ENCODE measurements at regions not wholly inside any gene's neighbourhood (a gene's known extent, or its start where the extent isn't known, plus 50 kb on each side); places are given as distances from the start of the nearest gene placed in this dataset.

DNA sequence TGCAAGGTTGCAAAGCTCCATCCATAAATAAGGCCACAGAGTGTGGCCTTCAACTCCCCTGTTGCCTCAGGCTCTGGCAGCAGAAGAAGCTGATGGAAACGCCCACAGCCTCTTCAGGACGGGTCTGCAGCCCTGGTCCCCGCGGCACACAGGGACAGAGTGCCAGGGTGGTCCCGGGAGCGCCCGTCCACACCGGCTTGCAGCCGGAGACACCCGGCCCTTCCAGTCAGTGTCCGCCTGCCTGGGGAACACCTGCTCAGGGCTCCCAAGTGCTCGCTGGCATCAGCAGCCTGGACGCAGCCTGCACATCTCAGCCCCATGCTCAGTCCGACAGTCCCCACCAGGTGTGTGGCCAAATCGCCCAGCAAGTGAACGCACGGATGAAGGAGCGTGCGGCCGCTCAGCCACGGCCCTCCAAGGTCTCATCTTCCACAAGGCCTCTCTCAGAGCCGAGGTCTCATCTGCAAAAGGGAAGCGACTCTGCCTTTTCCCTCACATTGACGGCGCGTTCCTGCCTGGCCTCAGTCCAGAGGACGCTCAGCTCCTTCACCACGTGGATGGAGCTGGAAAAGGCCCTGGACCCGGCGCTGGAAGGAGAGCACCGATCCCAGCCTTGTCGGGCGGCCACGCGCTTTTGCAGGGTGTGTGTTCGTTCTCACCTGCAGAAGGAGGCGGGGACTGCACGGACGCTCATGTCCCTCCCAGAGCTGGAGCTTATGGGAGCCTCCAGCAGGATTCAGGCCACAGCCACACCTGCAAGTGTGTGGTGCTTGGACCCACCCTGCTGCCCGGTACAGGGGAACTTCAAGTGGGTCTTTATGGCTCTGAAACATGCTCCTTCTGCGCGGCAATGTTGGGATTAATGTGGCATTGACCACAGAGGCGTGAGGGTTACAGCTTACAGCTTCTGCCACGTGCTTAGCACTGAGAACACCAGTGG is 180.4 kb downstream of the DLL1 start:
- DNase-seq: peak in 1 of 2 experiments; percentile 7

DNA sequence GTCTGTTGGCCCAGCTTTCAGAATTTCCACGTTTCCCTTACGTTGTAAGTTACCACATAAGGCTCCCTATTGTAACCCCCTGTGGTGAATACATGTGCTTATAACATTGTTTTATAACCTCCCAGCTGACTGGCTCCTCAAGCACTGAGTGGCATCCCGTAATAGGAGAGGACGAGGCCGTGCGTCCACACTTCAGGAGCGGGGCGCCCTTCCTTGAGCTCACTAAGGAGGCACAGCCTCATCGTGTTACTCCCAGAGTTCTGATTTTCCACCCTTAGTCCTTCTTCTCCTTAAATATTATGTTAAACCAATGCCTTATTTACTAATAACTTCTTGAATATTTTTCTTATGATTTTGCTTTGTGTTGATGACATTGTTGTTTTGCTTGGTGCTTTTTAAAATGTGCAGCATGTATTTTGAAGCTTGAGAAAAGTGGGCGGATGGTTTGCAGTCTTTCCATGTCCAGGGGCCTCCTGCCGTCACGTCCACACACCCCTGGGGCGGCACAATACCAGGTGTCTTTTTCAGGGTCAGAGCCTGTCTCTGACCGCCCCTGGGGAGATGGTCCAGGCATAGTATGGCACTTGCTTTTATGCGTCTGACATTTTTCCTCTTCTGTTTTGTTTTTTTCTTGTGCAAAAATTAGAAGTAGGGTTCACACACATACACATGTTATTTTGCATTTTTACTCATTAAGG is 181.8 kb downstream of the DLL1 start:
- DNase-seq: no peak

DNA sequence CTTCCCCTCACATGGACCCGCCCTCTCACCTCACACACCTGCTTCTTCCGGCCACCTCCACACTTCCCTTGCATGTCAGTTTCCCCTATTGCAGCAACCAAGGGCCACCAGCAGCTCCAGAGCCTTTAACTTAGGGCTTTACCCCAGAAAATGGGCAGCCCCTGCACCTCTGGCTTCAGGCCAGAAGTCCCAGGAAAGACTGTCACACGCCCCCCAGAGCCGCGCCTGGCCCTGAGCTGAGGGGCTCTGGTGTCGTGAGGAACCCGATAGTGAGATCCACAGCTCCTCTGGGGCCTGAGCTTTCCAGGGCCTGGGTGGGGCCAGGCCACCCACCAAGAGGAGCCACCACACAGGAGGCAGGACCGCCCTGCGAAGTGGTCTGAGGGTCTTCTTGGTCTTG is 182.4 kb downstream of the DLL1 start:
- DNase-seq: no peak

DNA sequence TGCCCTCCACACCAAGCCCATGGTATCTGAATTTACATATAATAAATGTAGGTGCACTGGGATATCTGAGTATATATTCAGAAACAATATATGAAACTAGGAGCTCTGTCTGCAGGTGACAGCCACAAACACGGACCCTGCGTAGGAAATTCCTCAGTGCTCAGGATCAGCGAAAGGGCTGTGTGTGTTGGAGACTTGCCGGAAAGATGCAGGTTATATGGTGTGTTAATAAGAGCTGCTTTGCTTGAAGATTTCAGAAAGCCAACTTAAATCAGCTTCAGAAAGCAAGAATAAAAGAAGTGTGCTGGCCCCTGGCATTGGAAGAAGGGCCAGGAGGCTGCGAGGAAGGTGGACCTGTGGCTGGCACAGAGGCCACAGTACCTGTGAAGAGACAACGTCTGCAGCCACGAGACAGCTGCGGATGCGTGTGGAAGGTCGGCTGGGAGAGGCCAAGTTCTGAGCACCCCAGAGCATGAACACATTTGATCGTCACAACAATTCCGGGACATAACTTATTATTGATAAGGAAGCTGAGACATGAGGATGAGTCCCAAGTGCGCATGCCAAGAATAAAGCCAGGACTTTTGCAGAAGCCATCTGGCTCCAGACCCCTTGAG is 183.2 kb downstream of the DLL1 start:
- DNase-seq: no peak

DNA sequence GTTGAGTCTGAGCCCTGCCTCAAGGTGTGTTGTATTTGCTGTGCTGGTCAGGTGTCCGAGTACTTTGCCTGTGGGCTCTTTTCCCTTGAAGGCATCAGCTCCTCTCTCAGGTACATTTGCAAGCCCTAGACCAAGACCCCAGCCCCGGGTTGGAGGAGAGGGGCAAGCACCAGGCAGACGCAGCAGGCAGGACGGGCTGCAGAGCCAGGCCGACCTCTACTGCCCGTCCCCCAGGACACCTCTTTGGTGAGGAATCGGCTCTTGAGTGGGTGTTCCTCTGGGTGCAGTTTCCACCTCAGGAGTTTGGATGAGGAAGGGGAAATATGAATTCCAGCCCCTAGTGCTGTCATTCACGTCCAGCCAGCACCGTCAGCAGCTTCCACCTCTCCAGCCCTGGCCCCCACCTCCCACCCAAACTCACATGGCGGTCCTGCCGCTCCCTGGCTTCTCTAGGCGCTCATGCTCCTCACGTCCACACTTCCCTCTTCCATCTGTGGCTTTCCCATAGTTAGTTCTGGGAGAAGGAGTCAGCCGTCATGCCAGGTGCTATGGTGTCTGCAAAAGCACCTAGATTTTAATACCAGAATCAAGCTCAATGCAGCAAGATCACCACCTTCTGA is 183.9 kb downstream of the DLL1 start:
- peak; percentile 4 to 6 for DNase-seq

DNA sequence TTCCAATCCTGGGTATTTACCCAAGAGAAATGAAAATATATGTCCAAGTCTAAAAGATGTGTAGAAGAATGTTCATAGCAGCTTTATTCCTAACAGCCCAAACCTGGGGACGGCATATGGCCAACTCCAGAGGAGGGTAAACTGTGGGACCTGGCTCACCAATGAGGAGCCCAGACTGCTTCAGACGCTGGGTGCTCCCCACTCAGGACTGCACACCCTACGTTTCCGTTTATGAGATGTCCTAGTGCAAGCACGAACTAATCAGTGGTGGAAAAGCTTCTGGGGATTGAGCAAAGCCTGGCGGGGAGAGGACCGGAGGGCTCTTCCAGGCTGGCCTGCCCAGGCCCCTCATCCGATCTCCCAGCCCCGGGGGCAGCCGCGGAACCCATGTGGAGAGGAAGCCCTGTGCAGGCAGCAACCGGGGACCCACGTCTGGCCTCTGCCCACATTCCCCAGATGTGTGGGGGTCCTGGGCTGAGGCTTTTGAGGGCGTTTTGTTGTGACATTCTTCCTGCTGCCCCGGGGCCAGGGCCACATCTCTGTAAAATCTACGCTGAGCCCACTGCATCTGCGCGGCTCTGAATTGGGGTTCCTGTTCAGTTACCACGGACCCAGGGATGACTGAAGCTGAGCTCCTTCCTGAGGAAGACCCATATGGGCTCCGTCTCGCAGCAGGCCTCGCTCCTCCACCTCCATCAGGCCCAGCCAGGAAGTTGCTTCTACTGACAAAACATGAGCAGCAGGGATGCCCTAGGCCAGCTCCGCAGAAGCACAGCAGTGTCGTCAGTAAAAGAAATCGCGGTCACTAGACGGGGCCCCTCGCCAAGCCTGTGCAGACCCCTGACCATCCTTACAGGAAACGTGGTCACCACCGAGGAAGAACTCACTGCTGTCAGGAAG is 188.0 kb downstream of the DLL1 start:
- DNase-seq: peak in 1 of 2 experiments; percentile 17

DNA sequence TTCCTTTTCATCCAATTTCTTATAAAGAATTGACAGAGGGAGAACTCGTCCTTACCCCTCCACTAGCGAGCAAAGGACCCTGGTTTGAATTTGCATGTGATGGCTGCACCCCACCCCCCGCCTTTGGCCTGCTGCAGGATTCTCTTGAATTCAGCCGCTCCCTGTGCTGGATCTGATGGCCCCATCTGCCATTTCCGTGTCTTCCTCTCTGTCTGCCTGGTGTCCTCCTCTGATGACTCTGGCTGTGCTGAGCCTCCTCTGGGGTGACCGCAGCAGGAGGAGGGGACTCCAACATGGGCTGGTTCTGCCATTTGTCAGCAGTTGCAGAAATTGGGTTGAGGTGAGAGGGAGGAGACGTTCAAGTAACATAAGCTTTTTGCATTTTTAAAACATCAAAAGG is 188.8 kb downstream of the DLL1 start:
- DNase-seq: no peak

DNA sequence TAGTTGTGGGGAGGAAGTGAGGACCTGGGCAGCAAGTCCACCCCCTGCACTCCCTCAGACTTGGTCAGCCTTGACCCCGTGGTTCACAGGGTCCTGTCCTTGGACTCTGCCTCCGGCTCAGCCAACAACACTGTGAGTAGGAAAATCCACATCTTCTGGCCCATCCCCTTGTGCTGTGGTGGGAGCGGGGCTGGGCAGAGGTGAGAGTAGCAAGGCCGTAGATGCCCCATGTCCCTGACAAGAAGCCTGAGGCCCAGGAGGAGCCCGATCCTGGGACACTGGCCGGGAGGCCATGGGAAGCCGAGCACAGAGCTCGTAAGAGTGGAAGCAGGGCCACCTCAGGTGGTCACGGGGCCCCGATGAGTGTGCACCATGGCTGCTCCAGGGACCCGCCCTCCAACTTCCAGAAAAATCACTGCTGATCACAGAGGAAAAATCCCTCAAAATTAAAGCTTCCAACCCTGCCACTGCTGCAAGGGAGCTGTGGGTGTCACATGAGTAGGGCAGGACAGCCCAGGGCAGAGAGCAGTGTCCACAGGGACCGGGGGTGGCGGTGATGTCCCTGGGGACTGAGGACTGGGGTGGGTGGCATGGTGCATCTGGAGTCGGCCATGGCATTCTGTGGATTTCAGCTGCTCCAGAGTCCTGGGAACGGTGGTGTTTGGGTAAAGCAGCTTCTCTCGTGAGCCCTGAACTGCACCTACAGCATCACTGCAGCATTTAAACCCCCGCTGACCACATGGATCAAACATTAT is 189.4 kb downstream of the DLL1 start:
- peak in 1 of 2 experiments; percentile 4 for DNase-seq

DNA sequence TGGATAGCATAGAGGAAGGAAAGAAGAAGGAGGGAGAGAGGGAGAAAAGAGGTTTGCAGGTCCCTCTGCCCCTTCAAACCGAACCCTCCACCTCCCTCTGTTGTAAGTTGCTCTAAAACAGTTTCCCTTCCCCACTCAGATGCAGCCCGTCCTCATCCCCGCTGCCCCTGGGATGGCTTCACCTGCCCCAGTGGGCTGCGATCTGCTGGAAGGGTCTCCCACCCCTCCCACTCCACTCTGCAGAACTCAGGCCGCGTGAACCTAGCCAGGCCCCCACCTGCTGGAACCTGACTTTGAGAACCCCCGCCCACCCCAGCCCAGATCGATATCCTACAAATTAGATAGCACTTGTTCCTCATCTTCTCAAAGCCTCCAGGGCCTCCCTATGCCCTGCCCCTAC is 190.8 kb downstream of the DLL1 start:
- DNase-seq: peak in 1 of 2 experiments; percentile 6

DNA sequence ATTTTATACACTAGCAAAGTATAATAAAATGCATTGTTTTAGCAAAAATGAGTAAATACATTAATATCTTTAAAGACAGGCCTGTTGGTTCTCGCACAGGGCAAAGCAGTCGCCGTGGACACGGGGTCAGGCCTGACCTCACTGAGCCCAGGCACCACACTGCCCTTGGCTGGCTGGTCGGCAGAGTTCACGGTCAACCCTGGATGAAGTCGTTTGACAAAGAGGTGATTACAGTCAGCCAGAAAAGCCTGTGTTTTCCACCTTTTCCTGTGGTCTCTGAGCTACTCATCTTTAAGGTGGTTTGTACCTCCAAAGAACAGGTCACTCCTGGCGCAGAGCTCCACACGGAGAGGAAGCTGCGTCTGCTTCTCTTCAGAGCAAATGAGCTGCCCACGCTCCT is 191.5 kb downstream of the DLL1 start:
- peak in 1 of 2 experiments; percentile 5 for DNase-seq

DNA sequence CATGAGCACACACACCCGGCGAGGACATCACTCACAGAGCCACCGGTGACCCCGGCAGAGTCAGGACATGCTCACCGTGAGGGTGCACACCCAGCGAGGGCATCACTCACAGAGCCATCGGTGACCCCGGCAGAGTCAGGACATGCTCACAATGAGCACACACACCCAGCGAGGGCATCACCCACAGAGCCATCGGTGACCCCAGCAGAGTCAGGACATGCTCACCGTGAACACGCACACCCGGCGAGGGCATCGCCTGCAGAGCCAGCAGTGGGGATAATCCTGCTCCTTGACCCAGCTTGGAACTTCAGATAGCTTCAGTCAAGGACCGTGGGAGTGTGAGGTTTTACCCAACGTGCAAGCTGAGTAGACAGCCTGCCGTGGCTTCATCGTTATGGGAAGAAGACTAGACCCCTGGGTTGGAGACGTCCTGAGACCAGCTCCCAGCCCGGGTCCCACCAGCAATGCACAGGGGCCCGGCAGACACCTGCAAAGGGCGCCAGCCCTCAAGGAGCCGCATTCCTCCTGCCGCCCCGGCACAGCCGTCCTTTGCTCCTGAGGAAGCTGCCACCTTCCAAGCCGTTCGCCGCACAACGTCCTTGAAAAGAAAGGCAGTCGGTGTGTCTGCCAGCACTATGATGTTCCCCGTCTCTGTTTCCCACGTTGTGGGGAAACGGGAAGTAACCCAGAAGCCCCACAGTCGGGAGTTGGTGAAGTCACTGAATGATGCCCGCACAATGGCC is 192.3 kb downstream of the DLL1 start:
- peak in 1 of 2 experiments; percentile 7 for DNase-seq

DNA sequence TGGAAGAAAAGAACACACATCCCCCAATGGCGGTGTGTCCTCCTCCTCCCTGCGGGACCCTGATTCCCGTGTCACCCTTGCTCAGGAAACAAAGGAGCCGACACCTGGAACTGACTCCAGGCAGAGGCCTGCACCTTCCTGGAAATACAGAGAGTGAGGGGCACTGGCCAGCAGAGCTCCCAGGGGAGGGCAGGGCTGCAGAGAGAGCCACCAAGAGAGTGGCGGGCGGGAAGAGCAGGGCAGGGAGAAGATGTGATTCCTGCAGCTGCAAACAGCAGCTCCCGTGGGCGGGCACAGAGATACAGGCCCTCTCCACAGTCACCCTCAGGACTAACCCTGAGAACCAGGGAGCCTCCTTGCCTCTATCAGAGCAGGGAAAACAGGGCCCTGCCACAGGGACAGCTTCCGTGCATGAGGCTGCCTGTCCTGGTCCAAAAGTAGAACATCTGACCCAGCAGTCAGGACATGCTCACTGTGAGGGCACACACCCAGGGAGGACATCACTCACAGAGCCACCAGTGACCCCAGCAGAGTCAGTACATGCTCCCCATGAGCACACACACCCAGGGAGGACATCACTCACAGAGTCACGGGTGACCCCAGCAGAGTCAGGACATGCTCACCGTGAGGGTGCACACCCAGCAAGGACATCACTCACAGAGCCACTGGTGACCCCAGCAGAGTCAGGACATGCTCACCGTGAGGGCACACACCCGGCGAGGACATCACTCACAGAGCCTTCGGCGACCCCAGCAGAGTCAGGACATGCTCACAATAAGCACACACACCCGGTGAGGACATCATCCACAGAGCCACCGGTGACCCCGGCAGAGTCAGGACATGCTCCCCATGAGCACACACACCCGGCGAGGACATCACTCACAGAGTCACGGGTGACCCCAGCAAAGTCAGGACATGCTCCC is 193.1 kb downstream of the DLL1 start:
- DNase-seq: peak in 1 of 2 experiments; percentile 4

DNA sequence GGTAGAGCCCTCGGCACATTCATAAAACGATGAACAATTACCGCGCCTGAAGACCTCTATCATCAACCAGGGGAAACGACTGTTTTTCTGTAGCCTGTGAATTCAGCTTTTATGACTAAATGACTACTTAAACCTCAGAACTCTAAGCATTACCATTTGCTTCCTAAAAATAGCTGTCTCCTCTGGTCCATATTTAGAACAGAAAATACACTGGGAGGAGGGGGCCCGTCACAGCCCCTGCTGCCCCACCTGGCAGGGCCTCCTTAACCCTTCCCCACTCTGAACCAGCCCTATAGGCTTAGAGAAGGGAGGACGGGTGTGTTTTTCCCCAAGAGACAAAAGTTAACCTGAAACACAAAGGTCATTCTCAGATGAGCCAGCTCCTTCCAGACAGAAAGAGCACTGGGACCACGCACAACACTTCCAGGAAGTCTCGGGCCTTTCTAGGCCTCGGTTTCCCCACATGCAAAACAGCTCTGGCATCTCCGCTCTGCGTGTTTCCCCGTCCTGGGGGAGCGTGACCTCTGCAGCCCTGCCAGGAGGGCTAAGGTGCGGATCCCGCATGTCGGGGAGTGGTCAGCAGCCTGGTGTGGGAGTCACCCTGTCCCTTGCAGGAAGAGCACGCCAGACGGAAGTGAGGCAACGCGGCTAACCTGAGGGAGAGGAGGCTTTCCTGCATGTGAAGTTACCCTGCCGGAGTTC is 193.9 kb downstream of the DLL1 start:
- peak in 1 of 2 experiments; percentile 1 for DNase-seq

DNA sequence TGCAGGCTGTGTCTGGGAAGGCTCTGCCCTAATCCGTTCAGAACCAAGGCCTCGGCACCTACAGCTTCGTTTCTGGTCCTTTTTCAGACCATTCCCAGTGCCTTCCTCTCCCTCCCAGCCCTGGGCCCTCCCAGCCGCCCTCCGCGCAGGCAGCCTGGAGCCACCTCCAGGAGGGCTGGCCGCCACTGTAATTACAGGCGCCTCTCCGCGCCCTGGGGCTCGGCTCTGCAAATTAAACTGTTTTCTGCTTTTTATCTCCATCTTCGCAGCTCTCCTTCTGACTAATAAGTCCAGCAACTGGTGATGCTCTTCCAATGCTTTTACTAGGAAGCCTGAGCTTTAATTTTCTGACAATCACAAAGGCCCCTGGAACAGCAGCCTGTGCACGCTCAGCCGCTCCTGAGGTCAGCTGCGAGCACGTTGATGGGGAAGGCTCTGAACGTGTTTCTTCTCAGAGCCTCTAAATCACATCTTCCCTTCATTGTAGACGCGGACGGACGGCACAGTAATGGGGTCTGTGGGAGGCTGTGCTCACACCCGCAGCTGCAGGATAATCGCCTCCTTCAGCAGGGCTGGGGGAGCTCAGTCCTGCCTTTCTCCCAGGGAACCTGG is 194.6 kb downstream of the DLL1 start:
- no peak for DNase-seq

DNA sequence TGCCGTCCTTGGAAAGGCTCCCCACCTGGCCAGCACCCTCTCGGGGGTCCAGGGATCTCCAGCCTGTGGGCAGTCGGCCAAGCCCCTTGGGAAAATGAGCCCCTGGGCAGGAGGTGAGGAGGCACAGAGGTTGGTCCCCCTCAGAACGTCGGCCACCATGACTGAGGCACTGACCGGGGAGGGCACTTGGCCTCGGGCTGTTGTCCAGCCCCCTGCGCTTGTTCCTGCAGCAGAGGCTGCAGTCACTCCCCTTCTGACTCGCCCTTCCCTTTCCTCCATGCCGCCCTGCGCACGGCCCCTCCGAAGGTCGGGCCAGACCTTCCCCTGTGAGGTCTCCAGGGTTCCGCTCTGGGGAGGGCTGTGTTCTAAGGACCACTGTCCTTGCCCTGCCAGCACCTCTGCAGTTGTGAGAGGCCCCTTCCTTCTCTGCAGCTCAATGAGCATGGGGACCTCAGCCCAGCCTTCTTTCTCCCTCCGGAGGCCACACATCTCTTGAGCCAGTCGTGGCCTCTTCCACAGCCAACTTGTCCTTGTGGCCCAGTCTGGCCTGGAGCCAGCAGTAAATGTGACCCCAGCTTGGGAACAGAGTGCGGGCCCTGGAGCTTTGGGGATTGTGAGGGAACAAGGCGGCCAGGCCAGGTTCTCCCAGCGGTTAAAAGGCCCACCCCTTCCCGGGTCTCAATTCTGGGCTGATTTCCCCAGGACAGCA is 195.5 kb downstream of the DLL1 start:
- DNase-seq: peak in 1 of 2 experiments; percentile 3

DNA sequence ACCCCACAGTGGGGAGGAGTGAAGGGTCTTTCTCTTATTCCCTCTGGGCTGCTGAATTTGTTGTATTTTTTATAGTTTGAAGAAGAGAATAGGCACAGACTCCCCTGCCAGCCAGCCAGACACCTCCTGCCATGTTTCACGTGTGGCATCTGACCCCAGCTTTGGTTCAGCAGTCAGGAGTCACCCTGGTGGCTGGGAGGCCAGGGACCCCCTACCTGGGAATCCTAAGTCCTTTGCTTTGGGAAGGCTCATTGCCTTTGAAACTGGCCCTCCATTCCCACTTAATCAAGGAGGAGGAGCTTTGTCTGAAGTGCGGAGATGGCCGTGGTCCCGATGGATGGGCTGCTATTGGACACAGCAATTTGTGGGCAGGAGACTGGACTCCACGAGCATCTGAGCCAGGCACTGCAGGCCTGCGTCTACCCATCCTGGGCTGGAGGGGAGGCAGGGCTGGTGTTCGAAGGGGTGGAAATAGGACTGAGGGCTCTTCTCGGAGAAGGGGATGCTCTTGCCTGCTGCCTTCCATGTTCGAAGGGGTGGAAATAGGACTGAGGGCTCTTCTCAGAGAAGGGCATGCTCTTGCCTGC is 196.1 kb downstream of the DLL1 start:
- no peak for DNase-seq

Data from activated T-cell treated with anti-CD3 and anti-CD28 coated beads, Interleukin-2, amount 50 U/mL, for 48 hours (primary cell).